Vagina (tissue), 2 donors: ENCODE measurements at regions not wholly inside any gene's neighbourhood (a gene's known extent, or its start where the extent isn't known, plus 50 kb on each side); places are given as distances from the start of the nearest gene placed in this dataset.

Experiments
- DNase-seq, 2 donors: peaks; one replicate each; pipeline ENCODE4 v3.0.0-alpha.2; 2017; ENCODE audit errors: extremely low spot score in 2 of 2
- H3K27ac ChIP-seq: fragments of 200-600 bp; sonication (generic); one replicate; pipeline ENCODE4 v1.5.1; 2019
- H3K27me3 ChIP-seq: fragments of 200-600 bp; sonication (generic); one replicate; pipeline ENCODE4 v1.5.1; 2019
- H3K36me3 ChIP-seq, 2 donors: fragments of 200-600 bp; sonication (generic); one replicate each; pipeline ENCODE4 v1.5.1; 2017 to 2019
- H3K4me1 ChIP-seq: fragments of 200-600 bp; sonication (generic); one replicate; pipeline ENCODE4 v1.5.1; 2019
- H3K4me3 ChIP-seq, 2 donors: fragments of 200-600 bp; sonication (generic); 1 replicate in 1 of 2; 2 replicates in 1 of 2; pipeline ENCODE4 v1.5.1; 2016 to 2019
- H3K9me3 ChIP-seq: fragments of 200-600 bp; sonication (generic); one replicate; pipeline ENCODE4 v1.5.1; 2019
- POLR2A ChIP-seq, 2 donors: fragments of 450-650 bp; IDR thresholded peaks; one replicate each; pipeline ENCODE4 v1.6.1; 2017; ENCODE audit warnings: antibody characterized with exemption in 2 of 2, mild to moderate bottlenecking in 2 of 2, moderate library complexity in 2 of 2
- POLR2AphosphoS5 ChIP-seq, 2 donors: sonication (generic); formaldehyde crosslinking; IDR thresholded peaks; one replicate each; pipeline ENCODE4 v1.9.0; 2017; ENCODE audit warnings: antibody characterized with exemption in 2 of 2, mild to moderate bottlenecking in 2 of 2, low read depth in 1 of 2; ENCODE audit not compliant: insufficient read depth in 1 of 2
- intact Hi-C: fragments of 100-400 bp; cut with DNase I; formaldehyde crosslinking; loops from one replicate; pipeline ENCODE4 v1.15.1; 2023
- TF ChIP-seq, protein P1 (sequence below), 3 experiments: fragments of 450-650 bp in 2 of 3; fragments of 200-600 bp in 1 of 3; sonication (generic) in 1 of 3; IDR thresholded peaks; one replicate each; pipeline ENCODE4 v1.5.1; 2017 to 2019; ENCODE audit warnings: antibody characterized with exemption in 3 of 3, mild to moderate bottlenecking in 2 of 3, moderate library complexity in 2 of 3

DNA sequence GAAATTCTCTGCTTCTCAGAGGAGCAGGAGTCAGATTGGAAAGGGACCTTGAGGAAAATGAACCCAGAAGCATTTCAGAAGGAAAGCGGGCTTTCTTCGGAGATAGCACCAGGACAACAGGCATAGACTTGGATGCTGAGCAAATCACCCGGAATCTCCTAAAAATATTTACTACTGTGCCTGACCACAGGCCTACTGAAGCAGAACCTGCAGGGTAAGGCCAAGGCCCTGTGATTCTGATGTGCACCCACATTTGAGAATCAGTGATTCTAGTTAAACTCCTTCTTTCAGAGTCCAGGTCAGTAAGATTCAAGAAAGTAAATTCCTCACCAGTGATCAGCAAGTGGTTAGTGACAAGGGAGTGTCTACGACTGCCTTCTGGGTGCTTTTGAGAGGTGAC is 307.3 kb upstream of the DUSP10 start:
- intact Hi-C loops = no loop called here
- Histone ChIP-seq H3K27me3 (no peaks in the 10 kb centered on the region), H3K36me3 (no peaks in the 10 kb centered on the region), H3K4me3 (no peak overlapping the region), H3K27ac (no peak overlapping the region), H3K4me1 (peaks cover 5% of the 10 kb centered on the region), H3K9me3 (no peaks in the 10 kb centered on the region)
- TF ChIP-seq POLR2AphosphoS5 (IDR thresholded peaks at IDR 0.05; ENCODE audit: insufficient read depth in 1 of 2, low read depth in 1 of 2) = no peak
- DNase-seq = no peak

DNA sequence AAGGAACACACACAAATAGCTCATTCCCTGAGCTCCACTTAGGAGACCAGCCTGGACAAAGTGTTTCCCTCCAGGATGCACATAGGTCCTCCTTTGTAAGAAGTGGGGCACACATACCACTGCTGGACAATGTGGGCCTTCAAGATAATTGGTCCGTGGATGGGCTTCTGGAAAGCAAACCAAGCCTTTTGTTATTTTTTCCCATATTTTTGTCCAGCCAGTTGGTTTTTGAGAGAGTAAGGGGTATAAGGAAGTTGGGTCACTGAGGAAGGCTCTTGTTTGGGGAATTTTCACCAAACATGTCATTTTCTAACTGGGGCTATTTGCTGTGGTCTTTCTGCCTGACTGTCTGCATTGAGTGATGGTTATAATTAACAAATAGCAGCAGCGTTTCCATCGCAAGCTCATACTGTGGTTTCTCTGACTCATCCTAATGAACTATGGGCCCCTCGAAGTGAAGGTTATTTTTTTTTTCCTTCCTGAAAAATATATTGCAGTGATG is 306.3 kb upstream of the DUSP10 start:
- H3K4me1 ChIP-seq = peaks cover 14% of the 10 kb centered on the region
- intact Hi-C loops = no loop called here
- no peaks in the 10 kb centered on the region for H3K36me3 ChIP-seq
- no peak overlapping the region for H3K27ac ChIP-seq
- H3K9me3 ChIP-seq = no peaks in the 10 kb centered on the region
- no peak for DNase-seq
- H3K4me3 ChIP-seq = no peak overlapping the region
- no peaks in the 10 kb centered on the region for H3K27me3 ChIP-seq
- no peak for TF ChIP-seq POLR2AphosphoS5 (IDR thresholded peaks at IDR 0.05; ENCODE audit: insufficient read depth in 1 of 2, low read depth in 1 of 2)
- TF ChIP-seq, protein P1, sequence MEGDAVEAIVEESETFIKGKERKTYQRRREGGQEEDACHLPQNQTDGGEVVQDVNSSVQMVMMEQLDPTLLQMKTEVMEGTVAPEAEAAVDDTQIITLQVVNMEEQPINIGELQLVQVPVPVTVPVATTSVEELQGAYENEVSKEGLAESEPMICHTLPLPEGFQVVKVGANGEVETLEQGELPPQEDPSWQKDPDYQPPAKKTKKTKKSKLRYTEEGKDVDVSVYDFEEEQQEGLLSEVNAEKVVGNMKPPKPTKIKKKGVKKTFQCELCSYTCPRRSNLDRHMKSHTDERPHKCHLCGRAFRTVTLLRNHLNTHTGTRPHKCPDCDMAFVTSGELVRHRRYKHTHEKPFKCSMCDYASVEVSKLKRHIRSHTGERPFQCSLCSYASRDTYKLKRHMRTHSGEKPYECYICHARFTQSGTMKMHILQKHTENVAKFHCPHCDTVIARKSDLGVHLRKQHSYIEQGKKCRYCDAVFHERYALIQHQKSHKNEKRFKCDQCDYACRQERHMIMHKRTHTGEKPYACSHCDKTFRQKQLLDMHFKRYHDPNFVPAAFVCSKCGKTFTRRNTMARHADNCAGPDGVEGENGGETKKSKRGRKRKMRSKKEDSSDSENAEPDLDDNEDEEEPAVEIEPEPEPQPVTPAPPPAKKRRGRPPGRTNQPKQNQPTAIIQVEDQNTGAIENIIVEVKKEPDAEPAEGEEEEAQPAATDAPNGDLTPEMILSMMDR (IDR thresholded peaks at IDR 0.05) = no peak
- TF ChIP-seq POLR2A (IDR thresholded peaks at IDR 0.05) = no peak

DNA sequence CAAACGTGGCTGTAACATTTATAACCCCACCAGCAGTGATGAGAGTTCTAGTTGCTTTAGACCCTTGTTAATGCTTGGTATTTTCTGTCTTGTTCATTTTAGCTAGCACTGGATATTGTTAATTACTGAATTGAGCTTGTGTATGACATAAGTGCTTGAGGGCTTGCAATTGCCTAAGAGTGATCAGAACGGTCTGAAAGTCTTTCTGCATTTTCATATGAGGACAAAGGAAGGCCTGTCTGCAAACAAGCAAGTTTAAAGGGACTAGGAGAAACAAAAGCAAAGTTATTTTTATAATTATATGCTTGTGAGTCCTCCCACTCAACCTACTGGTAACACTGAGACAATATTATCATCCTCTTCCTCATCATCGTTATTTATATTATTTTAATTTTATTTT is 305.5 kb upstream of the DUSP10 start:
- no peak for DNase-seq
- H3K4me3 ChIP-seq = no peak overlapping the region
- intact Hi-C loops = no loop called here
- H3K27me3 ChIP-seq = no peaks in the 10 kb centered on the region
- no peaks in the 10 kb centered on the region for H3K36me3 ChIP-seq
- TF ChIP-seq POLR2A (IDR thresholded peaks at IDR 0.05) (no peak), POLR2AphosphoS5 (IDR thresholded peaks at IDR 0.05; ENCODE audit: insufficient read depth in 1 of 2, low read depth in 1 of 2) (no peak)
- TF ChIP-seq, protein P1 (IDR thresholded peaks at IDR 0.05) = no peak
- peaks cover 15% of the 10 kb centered on the region for H3K4me1 ChIP-seq
- H3K9me3 ChIP-seq = no peaks in the 10 kb centered on the region
- H3K27ac ChIP-seq = no peak overlapping the region

DNA sequence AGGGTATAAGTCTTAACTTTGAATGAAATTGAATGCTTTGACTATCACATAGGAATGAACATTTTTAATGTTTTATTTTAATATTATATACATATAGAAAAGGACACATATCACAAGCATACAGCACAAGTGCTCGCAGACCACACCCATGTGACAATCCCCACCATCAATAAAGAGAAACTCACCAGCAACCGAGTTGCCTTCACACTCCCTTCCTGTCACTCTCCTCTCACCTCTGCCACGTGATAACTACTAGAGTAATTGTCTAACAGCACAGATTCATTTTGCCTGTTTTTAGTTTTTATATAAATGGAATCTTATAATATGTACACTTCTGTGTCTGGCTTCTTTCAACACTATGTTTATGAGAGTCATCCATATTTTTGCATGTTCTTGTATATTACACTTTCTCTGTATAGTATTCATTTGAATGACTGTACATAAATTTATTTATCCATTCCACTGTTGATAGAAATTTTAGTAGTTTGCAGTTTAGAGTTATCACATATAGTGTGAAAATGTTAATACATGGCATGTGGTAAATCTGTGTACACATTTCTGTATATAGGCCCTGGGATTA is 304.9 kb upstream of the DUSP10 start:
- Histone ChIP-seq H3K4me3 (no peak overlapping the region), H3K9me3 (no peaks in the 10 kb centered on the region), H3K27me3 (no peaks in the 10 kb centered on the region), H3K4me1 (peaks cover 15% of the 10 kb centered on the region), H3K27ac (no peak overlapping the region), H3K36me3 (no peaks in the 10 kb centered on the region)
- no peak for DNase-seq
- intact Hi-C loops = no loop called here
- TF ChIP-seq POLR2AphosphoS5 (IDR thresholded peaks at IDR 0.05; ENCODE audit: insufficient read depth in 1 of 2, low read depth in 1 of 2) = no peak
- TF ChIP-seq, protein P1 (IDR thresholded peaks at IDR 0.05) = no peak
- no peak for TF ChIP-seq POLR2A (IDR thresholded peaks at IDR 0.05)

DNA sequence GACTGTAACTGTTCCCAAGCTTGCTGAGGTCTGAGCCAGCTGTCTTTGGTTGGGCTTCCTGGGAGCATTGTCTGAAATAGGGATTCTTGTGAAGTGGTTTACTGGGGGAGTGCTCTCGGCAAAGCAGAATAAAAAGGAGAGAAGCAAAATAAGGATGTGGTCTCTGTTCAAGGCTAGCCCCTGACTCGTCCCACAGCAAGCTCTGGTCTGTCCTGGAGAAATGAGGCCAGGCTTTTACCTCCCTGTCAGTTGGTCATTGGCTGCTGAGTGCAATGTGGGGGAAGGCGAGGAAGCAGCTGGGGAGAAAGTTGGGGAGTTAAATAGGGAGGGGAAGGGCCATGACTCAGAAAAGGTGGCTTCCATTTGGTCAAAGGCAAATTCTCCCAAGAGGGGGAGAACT is 303.9 kb upstream of the DUSP10 start:
- Histone ChIP-seq H3K4me1 (peaks cover 15% of the 10 kb centered on the region), H3K27me3 (no peaks in the 10 kb centered on the region), H3K36me3 (no peaks in the 10 kb centered on the region), H3K27ac (no peak overlapping the region), H3K9me3 (no peaks in the 10 kb centered on the region), H3K4me3 (no peak overlapping the region)
- intact Hi-C loops = no loop called here
- no peak for DNase-seq
- TF ChIP-seq, protein P1 (IDR thresholded peaks at IDR 0.05) = no peak
- TF ChIP-seq POLR2A (IDR thresholded peaks at IDR 0.05) = no peak
- TF ChIP-seq POLR2AphosphoS5 (IDR thresholded peaks at IDR 0.05; ENCODE audit: insufficient read depth in 1 of 2, low read depth in 1 of 2) = no peak
